ENCODE measurements at regions not wholly inside any gene's neighbourhood (a gene's known extent, or its start where the extent isn't known, plus 50 kb on each side); places are given as distances from the start of the nearest gene placed in this dataset.
"Not testable (repeated sequence)": the region's sequence is repeated elsewhere in the genome, so short reads cannot be mapped to it uniquely, and the experiment has no call there.

- no peak for DNase-seq
Observed at GRCh38 chr12:65657635-65658034, 166.6 kb upstream of the HMGA2 start.

- no peak for DNase-seq
Observed at GRCh38 chr12:65658360-65658759, 165.9 kb upstream of the HMGA2 start.

- DNase-seq: no peak
Observed at GRCh38 chr12:65659681-65660080, 164.6 kb upstream of the HMGA2 start.

- no peak for DNase-seq
Observed at GRCh38 chr12:65660096-65660495, 164.2 kb upstream of the HMGA2 start.

GRCh38 chr12:65660836-65661235, 163.4 kb upstream of the HMGA2 start:
- DNase-seq: no peak

GRCh38 chr12:65662590-65662989, 161.7 kb upstream of the HMGA2 start:
- DNase-seq: no peak

GRCh38 chr12:65663097-65663496, 161.2 kb upstream of the HMGA2 start:
- DNase-seq: no peak

GRCh38 chr12:65663648-65664047, 160.6 kb upstream of the HMGA2 start:
- no peak for DNase-seq

- no peak for DNase-seq
Observed at GRCh38 chr12:65664715-65665250, 159.5 kb upstream of the HMGA2 start.

GRCh38 chr12:65665817-65666216, 158.5 kb upstream of the HMGA2 start:
- no peak for DNase-seq

- DNase-seq: no peak
Observed at GRCh38 chr12:65666876-65667275, 157.4 kb upstream of the HMGA2 start.

GRCh38 chr12:65667932-65668331, 156.4 kb upstream of the HMGA2 start:
- no peak for DNase-seq

- DNase-seq: no peak
Observed at GRCh38 chr12:65668981-65669695, 155.1 kb upstream of the HMGA2 start.

GRCh38 chr12:65670775-65671174, 153.5 kb upstream of the HMGA2 start:
- DNase-seq: no peak

GRCh38 chr12:65672441-65672840, 151.8 kb upstream of the HMGA2 start:
- no peak for DNase-seq

GRCh38 chr12:65673156-65673690, 151.1 kb upstream of the HMGA2 start:
- no peak for DNase-seq

- no peak for DNase-seq
Observed at GRCh38 chr12:65673732-65674131, 150.6 kb upstream of the HMGA2 start.

GRCh38 chr12:65675141-65675621, 149.1 kb upstream of the HMGA2 start:
- DNase-seq: no peak

GRCh38 chr12:65678172-65678571, 146.1 kb upstream of the HMGA2 start:
- not testable (repeated sequence) for DNase-seq

GRCh38 chr12:65681226-65681625, 143.1 kb upstream of the HMGA2 start:
- DNase-seq: no peak

GRCh38 chr12:65682112-65682511, 142.2 kb upstream of the HMGA2 start:
- no peak for DNase-seq

- DNase-seq: no peak
Observed at GRCh38 chr12:65684906-65685305, 139.4 kb upstream of the HMGA2 start.

GRCh38 chr12:65685514-65685913, 138.8 kb upstream of the HMGA2 start:
- no peak for DNase-seq

GRCh38 chr12:65689508-65689907, 134.8 kb upstream of the HMGA2 start:
- DNase-seq: no peak

GRCh38 chr12:65690477-65690876, 133.8 kb upstream of the HMGA2 start:
- DNase-seq: no peak

Data from DMS153 (cell line).